ENCODE measurements at regions not wholly inside any gene's neighbourhood (a gene's known extent, or its start where the extent isn't known, plus 50 kb on each side); places are given as distances from the start of the nearest gene placed in this dataset.

GRCh38 chr2:107627164-107627563 is 199.5 kb upstream of the RGPD4 start:
- DNase-seq (ENCODE audit: low spot score) = no peak
- intact Hi-C loops (cut with DNase I) = no loop called here

DNA sequence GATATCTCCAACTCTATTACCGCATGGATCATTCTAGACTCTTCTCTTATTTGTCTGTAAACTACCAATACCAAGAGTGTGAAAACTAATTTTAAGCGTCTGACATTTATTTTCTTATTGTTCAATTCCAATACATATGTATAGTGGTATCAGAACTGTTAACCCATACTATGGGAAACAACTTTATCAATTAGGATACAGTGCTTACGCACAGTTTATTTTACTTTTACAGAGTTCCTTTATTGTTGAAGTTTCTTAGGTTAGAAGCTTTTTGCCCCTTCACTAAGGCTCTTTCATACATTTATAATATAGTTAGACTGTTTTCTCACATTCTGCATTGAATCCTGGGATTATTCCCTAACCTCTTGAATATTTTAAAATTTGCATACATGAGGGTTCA is 198.8 kb upstream of the RGPD4 start:
- no peak for DNase-seq (ENCODE audit: low spot score)
- intact Hi-C loops (cut with DNase I) = no loop called here

- DNase-seq (ENCODE audit: low spot score) = no peak
- intact Hi-C loops (cut with DNase I) = no loop called here
These were observed 193.0 kb upstream of the RGPD4 start for GRCh38 chr2:107633580-107634147.

- intact Hi-C loops (cut with DNase I) = no loop called here
- no peak for DNase-seq (ENCODE audit: low spot score)
These were observed 192.5 kb upstream of the RGPD4 start for GRCh38 chr2:107634172-107634571.

DNA sequence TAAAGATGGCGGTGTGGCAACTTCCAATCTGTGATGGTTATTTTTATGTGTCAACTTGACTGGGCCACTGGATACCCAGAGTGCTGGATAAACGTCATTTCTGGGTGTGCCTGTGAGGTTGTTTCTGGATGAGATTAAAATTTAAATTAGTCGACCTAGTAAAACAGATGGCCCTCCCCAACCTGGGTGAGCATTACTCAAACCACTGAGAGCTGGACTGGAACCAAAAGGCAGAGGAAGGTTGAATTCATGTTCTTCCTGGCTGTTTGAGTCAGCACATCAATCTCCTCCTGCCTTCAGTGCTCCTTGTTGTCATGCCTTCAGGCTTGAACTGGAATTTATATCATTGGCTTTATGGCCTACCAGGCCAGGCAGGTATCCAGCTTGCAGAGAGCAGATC is 190.8 kb upstream of the RGPD4 start:
- intact Hi-C loops (cut with DNase I) = no loop called here
- DNase-seq (ENCODE audit: low spot score) = no peak

- intact Hi-C loops (cut with DNase I) = no loop called here
These were observed 181.1 kb upstream of the RGPD4 start for GRCh38 chr2:107645586-107645985.

DNA sequence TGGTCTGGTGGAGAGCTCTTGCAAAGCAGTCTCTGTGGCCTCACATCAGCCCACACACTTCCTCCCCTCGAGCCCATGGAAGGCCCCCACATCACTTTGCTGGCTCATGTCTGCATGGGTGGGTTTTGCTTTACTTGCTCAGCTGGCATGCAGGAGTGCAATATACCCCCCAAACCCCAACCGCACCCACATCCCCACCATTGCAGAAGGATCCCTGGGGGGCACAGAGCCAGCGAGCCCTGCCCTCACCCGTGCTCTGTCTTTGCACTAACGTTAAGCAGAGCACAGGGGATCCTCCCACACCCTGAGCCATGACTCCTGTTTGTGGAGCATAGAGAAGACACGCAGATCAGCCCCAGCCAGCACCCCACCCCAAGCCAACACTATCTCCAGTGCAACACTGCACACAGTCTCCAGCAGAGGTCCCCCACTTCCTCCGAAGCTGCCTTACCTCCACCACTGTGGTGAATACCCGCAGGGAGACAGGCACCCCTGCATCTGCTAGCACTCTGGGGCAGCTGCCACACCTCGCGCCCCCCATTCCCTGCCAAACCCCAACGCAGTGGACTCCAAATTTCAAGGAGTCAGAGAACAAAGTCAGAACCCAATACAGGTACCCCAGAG is 177.8 kb upstream of the RGPD4 start:
- DNase-seq (ENCODE audit: low spot score) = no peak
- intact Hi-C loops (cut with DNase I) = no loop called here

More at GRCh38 chr2:107645586-107645985, 181.1 kb upstream of the RGPD4 start:
- DNase-seq (ENCODE audit: low spot score) = no peak

- intact Hi-C loops (cut with DNase I) = no loop called here
- no peak for DNase-seq (ENCODE audit: low spot score)
These were observed 169.6 kb upstream of the RGPD4 start for GRCh38 chr2:107657049-107657448.

- intact Hi-C loops (cut with DNase I) = no loop called here
- DNase-seq (ENCODE audit: low spot score) = no peak
These were observed 163.1 kb upstream of the RGPD4 start for GRCh38 chr2:107663632-107664031.

DNA sequence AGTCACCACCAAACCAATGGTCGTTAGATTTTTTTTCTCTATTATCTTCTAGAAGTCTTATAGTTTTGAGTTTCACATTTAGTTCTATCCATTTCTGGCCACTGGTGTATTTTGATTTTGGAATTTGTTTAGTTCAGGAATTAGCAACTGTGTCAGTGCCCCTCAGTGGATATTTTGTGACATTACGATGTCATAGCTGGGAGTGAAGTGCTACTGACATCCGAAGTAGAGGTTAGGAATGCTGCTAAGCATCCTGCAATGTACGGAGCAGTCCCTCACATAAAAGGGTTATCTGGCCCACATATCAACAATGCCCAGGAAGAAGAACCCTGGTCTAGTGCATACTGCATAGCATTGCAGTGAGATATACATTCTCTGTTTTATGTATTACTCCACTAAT is 157.4 kb upstream of the RGPD4 start:
- intact Hi-C loops (cut with DNase I) = no loop called here
- DNase-seq (ENCODE audit: low spot score) = no peak

GRCh38 chr2:107681936-107682335 is 144.8 kb upstream of the RGPD4 start:
- no peak for DNase-seq (ENCODE audit: low spot score)
- intact Hi-C loops (cut with DNase I) = no loop called here

DNA sequence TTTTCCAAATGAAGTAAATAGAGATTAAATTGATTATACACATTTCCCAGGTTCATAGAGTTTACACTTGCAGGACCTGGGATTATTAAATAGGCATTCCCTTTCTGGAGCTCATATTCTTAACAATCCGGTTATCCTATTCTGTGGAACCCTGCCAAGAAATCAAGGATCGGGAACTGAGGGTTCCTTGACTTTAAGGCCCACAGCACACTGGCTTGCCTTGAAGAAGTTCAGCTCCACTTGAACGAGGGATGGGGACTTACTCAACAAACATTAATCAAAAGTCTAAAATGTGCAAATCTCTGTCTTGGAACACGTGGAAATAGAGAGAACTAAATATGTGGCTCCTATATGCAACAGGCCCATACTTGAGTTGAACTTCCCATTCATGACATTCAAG is 142.3 kb upstream of the RGPD4 start:
- DNase-seq (ENCODE audit: low spot score) = no peak
- intact Hi-C loops (cut with DNase I) = no loop called here

GRCh38 chr2:107685421-107685986 is 141.2 kb upstream of the RGPD4 start:
- intact Hi-C loops (cut with DNase I) = no loop called here

DNA sequence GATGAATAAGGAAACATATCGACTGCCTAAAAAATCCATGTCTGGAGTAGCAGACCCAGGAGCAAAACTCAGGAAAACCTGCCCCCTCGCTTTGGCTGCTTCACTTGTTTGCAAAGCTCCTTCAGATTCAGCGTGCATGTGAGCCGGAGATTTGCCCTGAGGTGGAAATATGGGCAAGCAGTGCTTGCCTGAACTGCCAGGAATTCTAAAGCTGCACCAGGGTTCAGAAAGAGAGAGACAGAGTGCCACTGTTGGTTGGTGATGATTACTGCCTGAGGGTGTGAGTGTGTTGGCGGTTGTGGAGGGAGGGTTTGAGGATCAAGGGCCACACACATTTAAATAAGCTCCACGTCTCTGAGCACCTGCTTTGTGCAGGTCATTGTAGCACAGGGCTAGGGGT is 139.6 kb upstream of the RGPD4 start:
- DNase-seq (ENCODE audit: low spot score) = no peak
- intact Hi-C loops (cut with DNase I) = no loop called here

More at GRCh38 chr2:107685421-107685986, 141.2 kb upstream of the RGPD4 start:
- no peak for DNase-seq (ENCODE audit: low spot score)

GRCh38 chr2:107688135-107688534 is 138.6 kb upstream of the RGPD4 start:
- DNase-seq (ENCODE audit: low spot score) = no peak
- intact Hi-C loops (cut with DNase I) = no loop called here

DNA sequence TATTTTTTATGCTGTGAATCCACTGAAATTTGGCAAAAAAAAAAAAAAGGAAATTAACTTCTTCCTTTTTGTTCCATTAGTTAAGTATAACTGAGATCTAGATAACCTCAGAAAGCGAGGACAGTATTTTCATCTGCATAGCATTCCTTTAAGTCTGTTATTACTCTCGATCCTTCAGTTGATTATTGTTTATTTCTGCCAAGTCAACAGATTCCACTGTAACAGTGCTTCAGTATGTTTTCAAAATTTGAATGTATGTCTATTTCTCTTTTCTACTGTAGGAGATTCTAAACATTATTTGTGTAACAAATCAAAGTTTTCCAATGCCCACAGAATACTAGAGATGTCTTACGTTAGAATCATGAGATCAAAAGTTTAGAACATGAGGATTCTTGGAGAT is 133.1 kb upstream of the RGPD4 start:
- intact Hi-C loops (cut with DNase I) = no loop called here
- no peak for DNase-seq (ENCODE audit: low spot score)

- DNase-seq (ENCODE audit: low spot score) = no peak
- intact Hi-C loops (cut with DNase I) = no loop called here
These were observed 132.0 kb upstream of the RGPD4 start for GRCh38 chr2:107694667-107695066.

DNA sequence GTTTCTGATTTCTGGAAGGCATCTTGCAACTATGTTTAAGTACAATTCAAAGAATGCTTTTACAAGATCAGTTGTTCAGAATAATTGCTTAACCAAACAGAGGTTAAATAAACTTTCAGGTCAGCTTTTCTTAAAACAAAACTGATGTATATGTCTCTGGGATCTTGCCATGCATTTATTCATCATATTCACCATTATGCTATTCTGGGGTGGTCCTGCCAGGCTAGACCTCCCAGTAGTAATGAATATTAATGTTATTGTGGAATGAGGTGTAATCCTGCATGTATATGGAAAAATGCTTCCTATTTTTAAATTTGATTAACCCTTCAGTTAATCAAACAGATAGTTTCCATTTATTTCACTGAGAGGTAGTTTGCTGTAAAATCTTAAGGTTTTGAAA is 129.3 kb upstream of the RGPD4 start:
- DNase-seq (ENCODE audit: low spot score) = no peak
- intact Hi-C loops (cut with DNase I) = no loop called here

DNA sequence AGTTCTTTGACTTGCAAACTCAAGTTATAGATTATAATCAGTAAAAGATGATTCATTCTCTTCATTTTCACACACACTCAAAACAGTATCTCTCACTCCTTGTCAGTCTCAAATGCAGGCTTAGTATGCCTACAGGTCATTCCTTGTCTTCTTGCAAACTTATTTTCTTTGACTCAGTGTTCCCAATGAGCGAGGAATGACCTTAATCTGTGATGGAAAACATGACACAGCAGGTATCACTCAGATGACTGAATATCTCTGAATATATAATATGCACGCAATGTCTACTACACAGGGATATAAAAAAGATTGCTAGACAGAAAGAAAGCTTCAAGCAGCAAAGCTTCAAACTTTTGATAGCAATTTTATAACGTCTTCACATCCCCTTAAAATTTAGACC is 127.8 kb upstream of the RGPD4 start:
- DNase-seq (ENCODE audit: low spot score) = no peak
- intact Hi-C loops (cut with DNase I) = no loop called here

DNA sequence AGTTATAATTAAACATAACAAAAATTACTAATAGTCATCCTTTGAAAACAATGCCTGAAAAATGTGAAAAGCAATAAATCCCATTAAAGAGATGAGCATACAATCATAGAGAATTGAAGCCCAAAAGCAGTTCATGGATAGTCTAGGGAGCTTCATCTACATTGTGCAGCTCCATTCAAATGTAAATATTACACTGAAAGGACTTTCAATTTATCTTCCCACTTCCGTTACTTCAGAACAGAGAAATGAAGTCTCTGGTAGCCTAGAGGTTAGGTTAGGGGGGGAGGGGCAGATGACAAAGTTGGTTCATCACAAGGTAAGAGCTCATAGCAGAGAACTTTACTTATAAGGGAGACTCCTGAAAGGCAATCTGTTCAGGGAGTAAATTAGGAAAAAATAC is 126.6 kb upstream of the RGPD4 start:
- intact Hi-C loops (cut with DNase I) = no loop called here
- DNase-seq (ENCODE audit: low spot score) = no peak

DNA sequence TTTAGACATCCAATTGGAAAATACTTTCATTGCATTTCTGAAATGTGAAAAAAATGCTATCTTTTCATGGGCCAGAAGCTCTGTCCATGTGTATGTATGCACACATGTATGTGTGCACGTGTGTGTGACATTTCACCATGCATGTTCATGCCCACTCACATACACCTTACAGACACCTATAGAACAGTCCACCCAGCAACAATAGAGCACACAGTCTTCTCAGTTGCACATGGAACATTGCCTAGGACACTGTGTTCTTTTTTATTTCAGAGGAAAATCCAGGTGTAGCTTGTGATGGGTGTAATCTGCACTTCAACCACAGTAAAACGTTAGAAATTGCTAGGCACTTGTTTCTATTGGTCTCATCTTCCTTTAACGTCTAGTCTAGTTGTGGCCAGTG is 114.8 kb upstream of the RGPD4 start:
- no peak for DNase-seq (ENCODE audit: low spot score)
- intact Hi-C loops (cut with DNase I) = no loop called here

GRCh38 chr2:107712857-107713256 is 113.8 kb upstream of the RGPD4 start:
- DNase-seq (ENCODE audit: low spot score) = no peak
- intact Hi-C loops (cut with DNase I) = no loop called here

Measured in cardiac septum (tissue), 1 donor.